ENCODE measurements at regions not wholly inside any gene's neighbourhood (a gene's known extent, or its start where the extent isn't known, plus 50 kb on each side); places are given as distances from the start of the nearest gene placed in this dataset.

- no peak for DNase-seq (ENCODE audit: low read depth in 3 of 3)
These were observed 130.7 kb upstream of the NREP start for GRCh38 chr5:111887706-111888105.

GRCh38 chr5:111869681-111870080 lies 112.7 kb upstream of the NREP start:
- no peak for DNase-seq (ENCODE audit: low read depth in 3 of 3)

GRCh38 chr5:111865356-111865755 lies 108.4 kb upstream of the NREP start:
- no peak for DNase-seq (ENCODE audit: low read depth in 3 of 3)

GRCh38 chr5:111863801-111864200 lies 106.8 kb upstream of the NREP start:
- DNase-seq (ENCODE audit: low read depth in 3 of 3): no peak

GRCh38 chr5:111859533-111860270 lies 102.7 kb upstream of the NREP start:
- DNase-seq (ENCODE audit: low read depth in 3 of 3): no peak

GRCh38 chr5:111859031-111859430 lies 102.0 kb upstream of the NREP start:
- no peak for DNase-seq (ENCODE audit: low read depth in 3 of 3)

GRCh38 chr5:111857623-111858022 lies 100.6 kb upstream of the NREP start:
- no peak for DNase-seq (ENCODE audit: low read depth in 3 of 3)

- no peak for DNase-seq (ENCODE audit: low read depth in 3 of 3)
These were observed 100.0 kb upstream of the NREP start for GRCh38 chr5:111856876-111857466.

- no peak for DNase-seq (ENCODE audit: low read depth in 3 of 3)
These were observed 98.4 kb upstream of the NREP start for GRCh38 chr5:111855356-111855755.

GRCh38 chr5:111854186-111854585 lies 97.2 kb upstream of the NREP start:
- no peak for DNase-seq (ENCODE audit: low read depth in 3 of 3)

GRCh38 chr5:111853748-111854147 lies 96.8 kb upstream of the NREP start:
- no peak for DNase-seq (ENCODE audit: low read depth in 3 of 3)

- DNase-seq (ENCODE audit: low read depth in 3 of 3): no peak
These were observed 94.9 kb upstream of the NREP start for GRCh38 chr5:111851631-111852548.

GRCh38 chr5:111848476-111848875 lies 91.5 kb upstream of the NREP start:
- DNase-seq (ENCODE audit: low read depth in 3 of 3): no peak

- DNase-seq (ENCODE audit: low read depth in 3 of 3): no peak
These were observed 90.3 kb upstream of the NREP start for GRCh38 chr5:111847052-111847925.

- no peak for DNase-seq (ENCODE audit: low read depth in 3 of 3)
These were observed 83.2 kb upstream of the NREP start for GRCh38 chr5:111840036-111840674.

GRCh38 chr5:111839438-111839837 lies 82.4 kb upstream of the NREP start:
- no peak for DNase-seq (ENCODE audit: low read depth in 3 of 3)

- no peak for DNase-seq (ENCODE audit: low read depth in 3 of 3)
These were observed 79.4 kb upstream of the NREP start for GRCh38 chr5:111836426-111836825.

- no peak for DNase-seq (ENCODE audit: low read depth in 3 of 3)
These were observed 78.1 kb upstream of the NREP start for GRCh38 chr5:111834926-111835599.

- no peak for DNase-seq (ENCODE audit: low read depth in 3 of 3)
These were observed 73.3 kb upstream of the NREP start for GRCh38 chr5:111830333-111830732.

GRCh38 chr5:111829701-111830100 lies 72.7 kb upstream of the NREP start:
- no peak for DNase-seq (ENCODE audit: low read depth in 3 of 3)

- no peak for DNase-seq (ENCODE audit: low read depth in 3 of 3)
These were observed 69.1 kb upstream of the NREP start for GRCh38 chr5:111826064-111826463.
